HepG2 (cell line): ENCODE measurements at regions not wholly inside any gene's neighbourhood (a gene's known extent, or its start where the extent isn't known, plus 50 kb on each side); places are given as distances from the start of the nearest gene placed in this dataset.

Experiments used
- BORCS8-MEF2B ChIP-seq: sonication (generic); formaldehyde crosslinking; IDR thresholded peaks from 2 replicates; pipeline ENCODE4 v1.8.0; 2022; ENCODE audit warnings: mild to moderate bottlenecking, missing genetic modification reagents
- CSRNP1 ChIP-seq: sonication (generic); formaldehyde crosslinking; IDR thresholded peaks from 2 replicates; pipeline ENCODE4 v1.8.1; 2023; ENCODE audit warnings: mild to moderate bottlenecking, missing genetic modification reagents
- FOXC1 ChIP-seq: sonication (generic); formaldehyde crosslinking; IDR thresholded peaks from 2 replicates; pipeline ENCODE4 v1.8.0; 2022; ENCODE audit warnings: mild to moderate bottlenecking, missing genetic modification reagents, borderline replicate concordance
- IRF1 ChIP-seq: sonication (generic); formaldehyde crosslinking; IDR thresholded peaks from 2 replicates; pipeline ENCODE4 v1.4.0; 2020; ENCODE audit warnings: low read depth, mild to moderate bottlenecking, missing genetic modification reagents
- ISX ChIP-seq: sonication (generic); formaldehyde crosslinking; conservative IDR thresholded peaks from 2 replicates; pipeline ENCODE4 v1.5.0; 2020; ENCODE audit warnings: missing genetic modification reagents
- MTERF4 ChIP-seq: sonication (generic); formaldehyde crosslinking; IDR thresholded peaks from 2 replicates; pipeline ENCODE4 v1.8.0; 2023; ENCODE audit warnings: mild to moderate bottlenecking, missing genetic modification reagents
- MYNN ChIP-seq: sonication (generic); formaldehyde crosslinking; IDR thresholded peaks from 2 replicates; pipeline ENCODE4 v1.4.0; 2020; ENCODE audit warnings: mild to moderate bottlenecking, low read depth, missing genetic modification reagents
- NFRKB ChIP-seq: fragments of 450-650 bp; IDR thresholded peaks from 2 replicates; pipeline ENCODE4 v1.6.1; 2017
- PBX2 ChIP-seq: IDR thresholded peaks from 2 replicates; pipeline ENCODE4 v1.6.1; 2016; ENCODE audit warnings: control low read depth
- PCBP1 ChIP-seq: fragments of 200-400 bp; formaldehyde crosslinking; IDR thresholded peaks from 2 replicates; pipeline ENCODE4 v1.6.1; 2017; ENCODE audit warnings: mild to moderate bottlenecking, low read depth, low read length, borderline replicate concordance
- POGZ ChIP-seq: sonication (generic); formaldehyde crosslinking; IDR thresholded peaks from 2 replicates; pipeline ENCODE4 v1.4.0; 2020; ENCODE audit warnings: mild to moderate bottlenecking, missing genetic modification reagents
- SMAD3 ChIP-seq: sonication (generic); formaldehyde crosslinking; IDR thresholded peaks from 2 replicates; pipeline ENCODE4 v1.4.0; 2020; ENCODE audit warnings: missing genetic modification reagents
- SRSF9 ChIP-seq: fragments of 200-400 bp; formaldehyde crosslinking; IDR thresholded peaks from 2 replicates; pipeline ENCODE4 v1.6.1; 2018; ENCODE audit warnings: borderline replicate concordance, mild to moderate bottlenecking, low read depth, low read length; ENCODE audit not compliant: insufficient read depth, poor library complexity, severe bottlenecking
- TCF7 ChIP-seq: sonication (generic); IDR thresholded peaks from 2 replicates; pipeline ENCODE4 v1.6.1; 2016; ENCODE audit warnings: antibody characterized with exemption, low read depth
- TCF7L2 ChIP-seq: IDR thresholded peaks from 2 replicates; pipeline ENCODE4 v1.6.1; 2011; ENCODE audit warnings: mild to moderate bottlenecking, low read depth, low read length, moderate library complexity
- TFAP4 ChIP-seq: sonication (generic); IDR thresholded peaks from 2 replicates; pipeline ENCODE4 v1.6.1; 2016; ENCODE audit warnings: low read depth, borderline replicate concordance
- ZNF230 ChIP-seq: sonication (generic); formaldehyde crosslinking; IDR thresholded peaks from 2 replicates; pipeline ENCODE4 v1.4.0; 2020; ENCODE audit warnings: mild to moderate bottlenecking, missing genetic modification reagents
- ZNF335 ChIP-seq: sonication (generic); formaldehyde crosslinking; IDR thresholded peaks from 2 replicates; pipeline ENCODE4 v1.4.0; 2020; ENCODE audit warnings: missing genetic modification reagents
- ZNF512 ChIP-seq: sonication (generic); formaldehyde crosslinking; IDR thresholded peaks from 2 replicates; pipeline ENCODE4 v1.4.0; 2020; ENCODE audit warnings: mild to moderate bottlenecking, missing genetic modification reagents
- ZNF615 ChIP-seq: sonication (generic); formaldehyde crosslinking; IDR thresholded peaks from 2 replicates; pipeline ENCODE4 v1.5.0; 2020; ENCODE audit warnings: mild to moderate bottlenecking, missing genetic modification reagents, borderline replicate concordance
- ZNF678 ChIP-seq: sonication (generic); formaldehyde crosslinking; IDR thresholded peaks from 2 replicates; pipeline ENCODE4 v1.4.0; 2020; ENCODE audit warnings: mild to moderate bottlenecking, missing genetic modification reagents
- ZNF781 ChIP-seq: sonication (generic); formaldehyde crosslinking; IDR thresholded peaks from 2 replicates; pipeline ENCODE4 v1.5.1; 2020; ENCODE audit warnings: borderline replicate concordance, mild to moderate bottlenecking, missing genetic modification reagents; ENCODE audit errors: not compliant biosample characterization
- ZNF816 ChIP-seq: sonication (generic); formaldehyde crosslinking; IDR thresholded peaks from 2 replicates; pipeline ENCODE4 v1.8.0; 2022; ENCODE audit warnings: missing genetic modification reagents, mild to moderate bottlenecking, borderline replicate concordance

GRCh38 chr15:69591905-69592508 is 139.4 kb downstream of the RPLP1 start (continued):
- no peak; the same call in 1 of the 2 replicates for TF ChIP-seq ZNF816
- no peak for TF ChIP-seq ZNF230
- peak; percentile 50; the same call in 1 of the 2 replicates for TF ChIP-seq ZNF335
- TF ChIP-seq TCF7L2 = peak; percentile 97
- TF ChIP-seq TFAP4 = peak; percentile 63; the same call in 1 of the 2 replicates
- TF ChIP-seq NFRKB = no peak
- peak; percentile 78; the same call in 1 of the 2 replicates for TF ChIP-seq ZNF512 (CRISPR knock-in tag)
- peak; percentile 94 for TF ChIP-seq SMAD3 (CRISPR knock-in tag)
- no peak for TF ChIP-seq CSRNP1 (CRISPR knock-in tag)
- no peak for TF ChIP-seq PBX2
- TF ChIP-seq TCF7 = peak; percentile 99
- TF ChIP-seq ZNF781 (CRISPR knock-in tag) = no peak
- TF ChIP-seq MTERF4 (CRISPR knock-in tag) = no peak
- TF ChIP-seq FOXC1 (CRISPR knock-in tag) = no peak
- no peak for TF ChIP-seq ZNF678
- TF ChIP-seq ZNF615 (CRISPR knock-in tag) = no peak
- no peak for TF ChIP-seq IRF1 (CRISPR knock-in tag)
- TF ChIP-seq POGZ (CRISPR knock-in tag) = no peak
- no peak for TF ChIP-seq SRSF9
- no peak for TF ChIP-seq MYNN (CRISPR knock-in tag)
- no peak for TF ChIP-seq ISX
- no peak for TF ChIP-seq BORCS8-MEF2B (CRISPR knock-in tag)
- TF ChIP-seq PCBP1 = no peak
